ENCODE measurements at regions not wholly inside any gene's neighbourhood (a gene's known extent, or its start where the extent isn't known, plus 50 kb on each side); places are given as distances from the start of the nearest gene placed in this dataset.

DNA sequence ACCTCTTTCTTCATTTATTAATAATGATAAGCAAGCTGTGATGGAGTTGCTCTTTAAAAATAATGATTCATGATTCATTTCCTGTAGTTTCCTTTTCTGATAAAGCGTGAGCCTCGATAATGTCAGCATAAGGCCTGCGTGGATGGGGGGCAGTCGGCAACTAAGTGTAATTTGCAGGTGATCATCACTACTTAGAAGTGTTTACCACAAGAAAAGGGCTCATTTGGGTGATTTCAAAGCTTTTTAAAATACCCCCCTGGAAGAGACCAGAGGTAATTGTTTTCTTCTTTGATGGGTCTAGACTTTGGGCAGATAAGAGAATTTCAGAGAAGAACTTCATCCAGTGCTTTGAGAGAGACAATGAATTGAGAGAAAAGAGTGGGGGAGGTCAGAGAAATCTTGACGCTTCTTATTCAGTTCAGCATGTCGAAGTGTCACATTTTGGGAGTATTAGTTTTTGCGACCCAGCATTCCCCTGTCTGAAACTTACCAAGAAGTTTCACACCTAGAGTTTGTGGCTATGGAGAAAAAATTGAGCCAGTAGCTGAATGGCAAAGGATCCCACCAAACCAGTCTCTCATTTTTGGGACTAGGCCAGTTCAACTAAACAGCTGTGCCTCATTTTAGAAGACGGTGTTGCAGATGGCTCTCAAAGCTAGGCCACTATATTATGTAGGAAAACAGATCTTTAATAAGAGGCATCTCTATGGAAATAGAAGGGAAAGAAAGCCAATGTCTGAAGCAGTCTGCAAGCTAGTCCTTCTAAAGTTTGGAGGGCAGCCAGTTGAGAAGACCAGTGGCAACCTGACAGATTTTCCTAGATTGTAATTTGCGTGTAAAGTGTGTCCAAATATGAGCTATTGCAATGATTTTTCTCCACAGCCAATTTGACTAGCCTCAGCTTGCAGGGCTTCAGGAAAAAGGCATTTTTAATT, 171.0 kb upstream of the PPP1R2C start:
- no peak overlapping the region for H3K4me3 Mint-ChIP-seq
- peaks cover 5% of the 10 kb centered on the region for H3K4me1 Mint-ChIP-seq
- TF ChIP-seq, protein P1, sequence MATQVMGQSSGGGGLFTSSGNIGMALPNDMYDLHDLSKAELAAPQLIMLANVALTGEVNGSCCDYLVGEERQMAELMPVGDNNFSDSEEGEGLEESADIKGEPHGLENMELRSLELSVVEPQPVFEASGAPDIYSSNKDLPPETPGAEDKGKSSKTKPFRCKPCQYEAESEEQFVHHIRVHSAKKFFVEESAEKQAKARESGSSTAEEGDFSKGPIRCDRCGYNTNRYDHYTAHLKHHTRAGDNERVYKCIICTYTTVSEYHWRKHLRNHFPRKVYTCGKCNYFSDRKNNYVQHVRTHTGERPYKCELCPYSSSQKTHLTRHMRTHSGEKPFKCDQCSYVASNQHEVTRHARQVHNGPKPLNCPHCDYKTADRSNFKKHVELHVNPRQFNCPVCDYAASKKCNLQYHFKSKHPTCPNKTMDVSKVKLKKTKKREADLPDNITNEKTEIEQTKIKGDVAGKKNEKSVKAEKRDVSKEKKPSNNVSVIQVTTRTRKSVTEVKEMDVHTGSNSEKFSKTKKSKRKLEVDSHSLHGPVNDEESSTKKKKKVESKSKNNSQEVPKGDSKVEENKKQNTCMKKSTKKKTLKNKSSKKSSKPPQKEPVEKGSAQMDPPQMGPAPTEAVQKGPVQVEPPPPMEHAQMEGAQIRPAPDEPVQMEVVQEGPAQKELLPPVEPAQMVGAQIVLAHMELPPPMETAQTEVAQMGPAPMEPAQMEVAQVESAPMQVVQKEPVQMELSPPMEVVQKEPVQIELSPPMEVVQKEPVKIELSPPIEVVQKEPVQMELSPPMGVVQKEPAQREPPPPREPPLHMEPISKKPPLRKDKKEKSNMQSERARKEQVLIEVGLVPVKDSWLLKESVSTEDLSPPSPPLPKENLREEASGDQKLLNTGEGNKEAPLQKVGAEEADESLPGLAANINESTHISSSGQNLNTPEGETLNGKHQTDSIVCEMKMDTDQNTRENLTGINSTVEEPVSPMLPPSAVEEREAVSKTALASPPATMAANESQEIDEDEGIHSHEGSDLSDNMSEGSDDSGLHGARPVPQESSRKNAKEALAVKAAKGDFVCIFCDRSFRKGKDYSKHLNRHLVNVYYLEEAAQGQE (IDR thresholded peaks at IDR 0.05; ENCODE audit: unreplicated experiment), result no peak
- 0 out of 2 replicates have a peak, but pooled peaks have one; percentile 16 for TF ChIP-seq NANOG (IDR thresholded peaks at IDR 0.05; ENCODE audit: borderline replicate concordance)
- Histone ChIP-seq H3K36me3 (ENCODE audit: insufficient read depth) (no peaks in the 10 kb centered on the region), H3K4me3 (no peak overlapping the region), H3K27ac (ENCODE audit: low read depth) (no peak overlapping the region), H3F3A (replicated peaks; ENCODE audit: low read depth) (no peaks in the 10 kb centered on the region), H3K4me1 (ENCODE audit: insufficient read depth) (peaks cover 18% of the 10 kb centered on the region), H3K79me2 (replicated peaks; ENCODE audit: insufficient read depth) (no peaks in the 10 kb centered on the region), H3K9me2 (ENCODE audit: insufficient read depth) (no peaks in the 10 kb centered on the region), H2AFZ (no peak overlapping the region), H3K4me2 (no peak overlapping the region), H3K27me3 (ENCODE audit: insufficient read depth) (no peaks in the 10 kb centered on the region), H4K20me1 (replicated peaks; ENCODE audit: insufficient read depth) (no peaks in the 10 kb centered on the region)
- peaks cover 8% of the 10 kb centered on the region; the same call in 2 of the 3 replicates for H3K9me3 Mint-ChIP-seq
- ATAC-seq, result no peak
- peaks cover 5% of the 10 kb centered on the region for H3K27me3 Mint-ChIP-seq (ENCODE audit: insufficient read depth, low read depth, poor library complexity)
- H3K36me3 Mint-ChIP-seq (ENCODE audit: low read depth), result peaks cover 3% of the 10 kb centered on the region; the same call in 2 of the 3 replicates
- H3K27ac Mint-ChIP-seq, result no peak overlapping the region
- DNase-seq (ENCODE audit: low spot score), result no peak

DNA sequence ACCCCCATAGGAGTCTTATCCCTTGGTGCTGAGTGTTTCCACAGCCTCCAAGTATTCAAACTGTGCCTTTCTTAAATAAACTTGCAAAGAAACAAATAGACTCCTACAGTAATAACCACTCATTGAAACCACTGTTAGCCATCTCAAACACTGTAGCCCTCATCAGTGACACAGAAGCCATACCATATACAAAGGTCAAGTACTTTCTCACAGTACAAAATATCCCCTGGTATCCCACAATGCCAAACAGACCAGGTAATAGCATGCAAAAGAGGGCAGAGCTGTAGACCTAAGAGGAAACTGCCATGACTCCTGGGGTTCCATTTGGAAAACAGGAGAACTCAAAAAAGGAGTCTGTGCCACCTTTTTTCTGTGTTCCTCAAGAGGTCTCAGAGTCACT, 173.8 kb upstream of the PPP1R2C start:
- Mint-ChIP-seq H3K27ac (no peak overlapping the region), H3K36me3 (ENCODE audit: low read depth) (peaks cover 3% of the 10 kb centered on the region; the same call in 2 of the 3 replicates), H3K9me3 (peaks cover 8% of the 10 kb centered on the region; the same call in 2 of the 3 replicates), H3K27me3 (ENCODE audit: insufficient read depth, low read depth, poor library complexity) (peaks cover 5% of the 10 kb centered on the region), H3K4me1 (peaks cover 5% of the 10 kb centered on the region), H3K4me3 (no peak overlapping the region)
- DNase-seq (ENCODE audit: low spot score) (no peak), ATAC-seq (no peak)
- Histone ChIP-seq H4K20me1 (replicated peaks; ENCODE audit: insufficient read depth) (no peaks in the 10 kb centered on the region), H3K36me3 (ENCODE audit: insufficient read depth) (no peaks in the 10 kb centered on the region), H3K9me2 (ENCODE audit: insufficient read depth) (no peaks in the 10 kb centered on the region), H3K4me3 (no peak overlapping the region), H3K27me3 (ENCODE audit: insufficient read depth) (no peaks in the 10 kb centered on the region), H3K4me1 (ENCODE audit: insufficient read depth) (peaks cover 18% of the 10 kb centered on the region), H3K4me2 (no peak overlapping the region), H3K27ac (ENCODE audit: low read depth) (no peak overlapping the region), H3F3A (replicated peaks; ENCODE audit: low read depth) (no peaks in the 10 kb centered on the region), H2AFZ (no peak overlapping the region), H3K79me2 (replicated peaks; ENCODE audit: insufficient read depth) (no peaks in the 10 kb centered on the region)
- TF ChIP-seq JUNB (IDR thresholded peaks at IDR 0.05; ENCODE audit: unreplicated experiment), result no peak
- TF ChIP-seq ZNF114 (CRISPR knock-in tag; IDR thresholded peaks at IDR 0.05), result no peak
- no peak for TF ChIP-seq CREB1 (CRISPR knock-in tag; IDR thresholded peaks at IDR 0.05; ENCODE audit: low read depth)
- no peak for TF ChIP-seq STAT1 (IDR thresholded peaks at IDR 0.05; ENCODE audit: unreplicated experiment)
- TF ChIP-seq, protein P2, sequence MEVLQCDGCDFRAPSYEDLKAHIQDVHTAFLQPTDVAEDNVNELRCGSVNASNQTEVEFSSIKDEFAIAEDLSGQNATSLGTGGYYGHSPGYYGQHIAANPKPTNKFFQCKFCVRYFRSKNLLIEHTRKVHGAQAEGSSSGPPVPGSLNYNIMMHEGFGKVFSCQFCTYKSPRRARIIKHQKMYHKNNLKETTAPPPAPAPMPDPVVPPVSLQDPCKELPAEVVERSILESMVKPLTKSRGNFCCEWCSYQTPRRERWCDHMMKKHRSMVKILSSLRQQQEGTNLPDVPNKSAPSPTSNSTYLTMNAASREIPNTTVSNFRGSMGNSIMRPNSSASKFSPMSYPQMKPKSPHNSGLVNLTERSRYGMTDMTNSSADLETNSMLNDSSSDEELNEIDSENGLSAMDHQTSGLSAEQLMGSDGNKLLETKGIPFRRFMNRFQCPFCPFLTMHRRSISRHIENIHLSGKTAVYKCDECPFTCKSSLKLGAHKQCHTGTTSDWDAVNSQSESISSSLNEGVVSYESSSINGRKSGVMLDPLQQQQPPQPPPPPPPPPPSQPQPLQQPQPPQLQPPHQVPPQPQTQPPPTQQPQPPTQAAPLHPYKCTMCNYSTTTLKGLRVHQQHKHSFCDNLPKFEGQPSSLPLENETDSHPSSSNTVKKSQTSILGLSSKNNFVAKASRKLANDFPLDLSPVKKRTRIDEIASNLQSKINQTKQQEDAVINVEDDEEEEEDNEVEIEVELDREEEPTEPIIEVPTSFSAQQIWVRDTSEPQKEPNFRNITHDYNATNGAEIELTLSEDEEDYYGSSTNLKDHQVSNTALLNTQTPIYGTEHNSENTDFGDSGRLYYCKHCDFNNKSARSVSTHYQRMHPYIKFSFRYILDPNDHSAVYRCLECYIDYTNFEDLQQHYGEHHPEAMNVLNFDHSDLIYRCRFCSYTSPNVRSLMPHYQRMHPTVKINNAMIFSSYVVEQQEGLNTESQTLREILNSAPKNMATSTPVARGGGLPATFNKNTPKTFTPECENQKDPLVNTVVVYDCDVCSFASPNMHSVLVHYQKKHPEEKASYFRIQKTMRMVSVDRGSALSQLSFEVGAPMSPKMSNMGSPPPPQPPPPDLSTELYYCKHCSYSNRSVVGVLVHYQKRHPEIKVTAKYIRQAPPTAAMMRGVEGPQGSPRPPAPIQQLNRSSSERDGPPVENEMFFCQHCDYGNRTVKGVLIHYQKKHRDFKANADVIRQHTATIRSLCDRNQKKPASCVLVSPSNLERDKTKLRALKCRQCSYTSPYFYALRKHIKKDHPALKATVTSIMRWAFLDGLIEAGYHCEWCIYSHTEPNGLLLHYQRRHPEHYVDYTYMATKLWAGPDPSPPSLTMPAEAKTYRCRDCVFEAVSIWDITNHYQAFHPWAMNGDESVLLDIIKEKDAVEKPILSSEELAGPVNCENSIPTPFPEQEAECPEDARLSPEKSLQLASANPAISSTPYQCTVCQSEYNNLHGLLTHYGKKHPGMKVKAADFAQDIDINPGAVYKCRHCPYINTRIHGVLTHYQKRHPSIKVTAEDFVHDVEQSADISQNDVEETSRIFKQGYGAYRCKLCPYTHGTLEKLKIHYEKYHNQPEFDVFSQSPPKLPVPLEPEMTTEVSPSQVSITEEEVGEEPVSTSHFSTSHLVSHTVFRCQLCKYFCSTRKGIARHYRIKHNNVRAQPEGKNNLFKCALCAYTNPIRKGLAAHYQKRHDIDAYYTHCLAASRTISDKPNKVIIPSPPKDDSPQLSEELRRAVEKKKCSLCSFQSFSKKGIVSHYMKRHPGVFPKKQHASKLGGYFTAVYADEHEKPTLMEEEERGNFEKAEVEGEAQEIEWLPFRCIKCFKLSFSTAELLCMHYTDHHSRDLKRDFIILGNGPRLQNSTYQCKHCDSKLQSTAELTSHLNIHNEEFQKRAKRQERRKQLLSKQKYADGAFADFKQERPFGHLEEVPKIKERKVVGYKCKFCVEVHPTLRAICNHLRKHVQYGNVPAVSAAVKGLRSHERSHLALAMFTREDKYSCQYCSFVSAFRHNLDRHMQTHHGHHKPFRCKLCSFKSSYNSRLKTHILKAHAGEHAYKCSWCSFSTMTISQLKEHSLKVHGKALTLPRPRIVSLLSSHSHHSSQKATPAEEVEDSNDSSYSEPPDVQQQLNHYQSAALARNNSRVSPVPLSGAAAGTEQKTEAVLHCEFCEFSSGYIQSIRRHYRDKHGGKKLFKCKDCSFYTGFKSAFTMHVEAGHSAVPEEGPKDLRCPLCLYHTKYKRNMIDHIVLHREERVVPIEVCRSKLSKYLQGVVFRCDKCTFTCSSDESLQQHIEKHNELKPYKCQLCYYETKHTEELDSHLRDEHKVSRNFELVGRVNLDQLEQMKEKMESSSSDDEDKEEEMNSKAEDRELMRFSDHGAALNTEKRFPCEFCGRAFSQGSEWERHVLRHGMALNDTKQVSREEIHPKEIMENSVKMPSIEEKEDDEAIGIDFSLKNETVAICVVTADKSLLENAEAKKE (CRISPR knock-in tag; IDR thresholded peaks at IDR 0.05), result no peak
- no peak for TF ChIP-seq POLR2AphosphoS5 (IDR thresholded peaks at IDR 0.05; ENCODE audit: low read depth)
- TF ChIP-seq CTCF (conservative IDR thresholded peaks at IDR 0.05; ENCODE audit: low read depth in 2 of 2), result no peak

All from GM23338 (cell line).